ENCODE measurements at regions not wholly inside any gene's neighbourhood (a gene's known extent, or its start where the extent isn't known, plus 50 kb on each side); places are given as distances from the start of the nearest gene placed in this dataset.

- Histone ChIP-seq H3K27ac (no peak overlapping the region), H3K27me3 (ENCODE audit: insufficient read depth, low read depth, severe bottlenecking) (no peaks in the 10 kb centered on the region), H3K36me3 (no peaks in the 10 kb centered on the region), H3K9me3 (ENCODE audit: severe bottlenecking) (peaks cover 2% of the 10 kb centered on the region), H3K4me3 (ENCODE audit: low read depth, low read length) (no peak overlapping the region)
- TF ChIP-seq CTCF (IDR thresholded peaks at IDR 0.05; ENCODE audit: low read depth, low read length), result no peak
- no peak for DNase-seq
Measured at GRCh38 chr2:3944071-3944470, 240.7 kb downstream of the DCDC2C start.

GRCh38 chr2:3944841-3945240 lies 241.5 kb downstream of the DCDC2C start:
- no peaks in the 10 kb centered on the region for H3K27me3 ChIP-seq (ENCODE audit: insufficient read depth, low read depth, severe bottlenecking)
- TF ChIP-seq CTCF (IDR thresholded peaks at IDR 0.05; ENCODE audit: low read depth, low read length), result no peak
- peaks cover 2% of the 10 kb centered on the region for H3K9me3 ChIP-seq (ENCODE audit: severe bottlenecking)
- H3K27ac ChIP-seq, result no peak overlapping the region
- H3K4me3 ChIP-seq (ENCODE audit: low read depth, low read length), result no peak overlapping the region
- DNase-seq, result no peak
- H3K36me3 ChIP-seq, result no peaks in the 10 kb centered on the region

GRCh38 chr2:3948191-3948590 lies 244.8 kb downstream of the DCDC2C start:
- Histone ChIP-seq H3K9me3 (ENCODE audit: severe bottlenecking) (peaks cover 14% of the 10 kb centered on the region), H3K27me3 (ENCODE audit: insufficient read depth, low read depth, severe bottlenecking) (no peaks in the 10 kb centered on the region), H3K4me3 (ENCODE audit: low read depth, low read length) (no peak overlapping the region), H3K27ac (no peak overlapping the region), H3K36me3 (no peaks in the 10 kb centered on the region)
- TF ChIP-seq CTCF (IDR thresholded peaks at IDR 0.05; ENCODE audit: low read depth, low read length), result no peak
- no peak for DNase-seq

GRCh38 chr2:3951131-3951954 lies 248.0 kb downstream of the DCDC2C start:
- H3K4me3 ChIP-seq (ENCODE audit: low read depth, low read length), result no peak overlapping the region
- no peaks in the 10 kb centered on the region for H3K27me3 ChIP-seq (ENCODE audit: insufficient read depth, low read depth, severe bottlenecking)
- no peak for TF ChIP-seq CTCF (IDR thresholded peaks at IDR 0.05; ENCODE audit: low read depth, low read length)
- H3K36me3 ChIP-seq, result no peaks in the 10 kb centered on the region
- no peak for DNase-seq
- H3K27ac ChIP-seq, result no peak overlapping the region
- peaks cover 14% of the 10 kb centered on the region for H3K9me3 ChIP-seq (ENCODE audit: severe bottlenecking)

GRCh38 chr2:3952866-3953516 lies 249.6 kb downstream of the DCDC2C start:
- Histone ChIP-seq H3K4me3 (ENCODE audit: low read depth, low read length) (no peak overlapping the region), H3K27me3 (ENCODE audit: insufficient read depth, low read depth, severe bottlenecking) (no peaks in the 10 kb centered on the region), H3K9me3 (ENCODE audit: severe bottlenecking) (peaks cover 12% of the 10 kb centered on the region), H3K36me3 (no peaks in the 10 kb centered on the region), H3K27ac (no peak overlapping the region)
- DNase-seq, result no peak
- no peak for TF ChIP-seq CTCF (IDR thresholded peaks at IDR 0.05; ENCODE audit: low read depth, low read length)

All from WERI-Rb-1 (cell line).